Muscle layer of colon (tissue), 2 donors: ENCODE measurements at regions not wholly inside any gene's neighbourhood (a gene's known extent, or its start where the extent isn't known, plus 50 kb on each side); places are given as distances from the start of the nearest gene placed in this dataset.

ENCODE experiments used
- H3K27ac ChIP-seq: one replicate; pipeline ENCODE4 v1.7.0; 2013; ENCODE audit warnings: low read depth, mild to moderate bottlenecking, low read length, moderate library complexity
- H3K27me3 ChIP-seq, 2 donors: one replicate each; pipeline ENCODE4 v1.7.0; 2013; ENCODE audit warnings: low read length in 2 of 2, mild to moderate bottlenecking in 2 of 2; ENCODE audit not compliant: insufficient read depth in 2 of 2, control insufficient read depth in 1 of 2
- H3K36me3 ChIP-seq: one replicate; pipeline ENCODE4 v1.7.0; 2013; ENCODE audit warnings: mild to moderate bottlenecking, low read length; ENCODE audit not compliant: insufficient read depth
- H3K4me1 ChIP-seq: one replicate; pipeline ENCODE4 v1.7.0; 2013; ENCODE audit warnings: mild to moderate bottlenecking, low read length; ENCODE audit not compliant: insufficient read depth
- H3K4me3 ChIP-seq, 2 donors: one replicate each; pipeline ENCODE4 v1.7.0; 2013; ENCODE audit warnings: low read length in 2 of 2, low read depth in 1 of 2, mild to moderate bottlenecking in 1 of 2, moderate library complexity in 1 of 2
- H3K9ac ChIP-seq: one replicate; pipeline ENCODE4 v1.7.0; 2013; ENCODE audit warnings: low read length
- H3K9me3 ChIP-seq: one replicate; pipeline ENCODE4 v1.7.0; 2013; ENCODE audit warnings: mild to moderate bottlenecking, low read length
- donor health status: abdominal sarcoma.
- donor health status: Adenocarcinoma of cecum.

DNA sequence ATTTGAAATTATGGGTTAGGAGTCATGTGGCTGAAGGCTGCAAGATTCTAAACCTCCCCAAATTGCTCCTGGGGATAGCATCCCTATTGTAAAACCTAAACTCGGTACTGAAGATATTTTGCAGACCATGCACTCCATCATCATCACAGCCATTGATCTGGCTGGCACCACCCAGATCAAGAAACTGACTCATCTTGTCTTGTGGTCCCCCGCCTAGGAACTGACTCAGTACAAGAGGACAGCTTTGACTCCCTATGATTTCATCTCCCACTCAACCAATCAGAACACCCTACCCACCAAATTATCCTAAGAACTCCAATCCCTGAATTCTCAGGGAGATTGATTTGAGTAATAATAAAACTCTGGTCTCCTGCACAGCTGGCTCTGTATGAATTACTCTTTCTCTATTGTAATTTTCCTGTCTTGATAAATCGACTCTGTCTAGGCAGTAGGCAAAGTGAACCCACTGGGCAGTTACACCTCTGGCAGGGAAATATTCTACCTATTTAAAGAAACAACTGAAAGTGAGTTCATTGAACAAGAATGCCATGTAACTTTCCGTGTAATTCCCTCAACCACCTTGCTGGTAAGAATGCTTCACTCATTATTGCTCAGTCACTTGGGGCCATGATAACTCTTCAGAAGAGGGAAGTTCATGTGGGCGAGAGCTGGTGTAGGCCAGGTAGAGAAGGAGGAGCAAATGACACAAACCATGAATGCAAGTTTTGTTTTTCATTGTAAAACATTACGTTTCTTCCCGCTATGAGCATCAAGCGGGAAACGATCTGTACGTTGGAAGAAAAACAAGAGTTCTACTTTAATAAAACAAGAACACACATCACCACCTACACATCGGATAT, 602.9 kb upstream of the ARID1B start:
- Histone ChIP-seq H3K4me1 (no peaks in the 10 kb centered on the region), H3K9ac (no peak overlapping the region), H3K9me3 (no peaks in the 10 kb centered on the region), H3K27ac (no peak overlapping the region), H3K27me3 (no peaks in the 10 kb centered on the region), H3K4me3 (no peak overlapping the region), H3K36me3 (no peaks in the 10 kb centered on the region)

- Histone ChIP-seq H3K4me1 (peaks cover 33% of the 10 kb centered on the region), H3K9me3 (no peaks in the 10 kb centered on the region), H3K27ac (no peak overlapping the region), H3K4me3 (no peak overlapping the region), H3K36me3 (no peaks in the 10 kb centered on the region), H3K9ac (no peak overlapping the region), H3K27me3 (no peaks in the 10 kb centered on the region)
Measured at GRCh38 chr6:156169371-156169770, 607.8 kb upstream of the ARID1B start.

DNA sequence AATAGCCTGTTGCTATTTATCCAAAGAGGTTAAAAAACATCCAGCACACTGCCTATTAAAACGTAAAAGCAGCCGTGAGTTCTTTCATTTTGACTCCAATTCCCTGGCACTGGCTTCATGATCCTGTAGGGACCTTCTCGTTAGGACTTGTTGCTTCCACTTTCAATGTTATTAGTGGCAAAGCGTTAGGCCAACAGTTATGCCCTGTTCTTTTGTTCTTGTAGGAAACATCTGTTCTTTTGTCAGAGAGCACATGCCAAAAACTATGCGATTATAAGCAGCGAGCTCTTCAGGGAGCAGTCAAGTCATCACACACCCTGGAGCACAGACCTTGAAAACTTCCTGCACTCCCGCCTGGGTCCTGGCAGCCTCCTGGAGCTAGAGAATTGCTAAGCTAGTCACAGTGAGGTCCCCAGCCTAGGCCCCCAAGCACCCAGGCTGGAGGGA, 609.5 kb upstream of the ARID1B start:
- peaks cover 37% of the 10 kb centered on the region for H3K4me1 ChIP-seq
- H3K36me3 ChIP-seq, result no peaks in the 10 kb centered on the region
- peak overlapping the region; percentile 87 for H3K27ac ChIP-seq
- H3K9me3 ChIP-seq, result no peaks in the 10 kb centered on the region
- peak overlapping the region; percentile 35 for H3K9ac ChIP-seq
- peak overlapping the region; percentile 29 to 59 for H3K4me3 ChIP-seq
- no peaks in the 10 kb centered on the region for H3K27me3 ChIP-seq

DNA sequence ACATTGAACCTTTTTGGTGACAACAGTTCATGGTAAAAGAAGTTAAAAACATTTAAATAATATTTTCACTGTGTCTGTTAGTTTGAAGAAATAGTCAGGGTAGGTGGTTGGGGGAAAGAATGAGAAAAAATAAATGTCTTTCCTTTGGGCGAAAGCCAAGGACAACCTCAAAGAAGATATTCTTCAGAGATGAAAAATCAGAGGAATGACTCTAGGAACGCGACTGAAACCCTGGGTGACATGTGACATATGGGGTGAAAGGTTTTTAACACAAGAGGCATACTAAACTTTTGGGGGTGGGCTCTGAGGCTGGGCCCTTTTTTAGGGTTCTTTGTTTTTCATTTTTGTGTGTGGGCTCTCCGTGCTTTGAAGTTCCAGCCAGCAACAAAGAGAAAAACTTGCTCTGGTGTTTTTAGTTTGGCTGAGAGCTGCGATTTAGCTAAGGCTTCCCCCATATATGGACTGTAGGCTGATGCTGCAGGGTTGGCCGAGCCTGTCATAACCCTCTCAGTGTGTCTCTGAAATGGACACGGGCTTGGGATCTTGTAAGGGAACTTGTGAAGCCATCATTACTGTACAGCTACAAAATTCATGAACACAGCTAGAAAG, 610.1 kb upstream of the ARID1B start:
- H3K27ac ChIP-seq, result peak overlapping the region; percentile 87
- no peaks in the 10 kb centered on the region for H3K9me3 ChIP-seq
- H3K4me3 ChIP-seq, result peak overlapping the region; percentile 29 to 59
- no peaks in the 10 kb centered on the region for H3K27me3 ChIP-seq
- no peaks in the 10 kb centered on the region for H3K36me3 ChIP-seq
- peaks cover 37% of the 10 kb centered on the region for H3K4me1 ChIP-seq
- H3K9ac ChIP-seq, result peak overlapping the region; percentile 35

GRCh38 chr6:156166093-156166492, 611.1 kb upstream of the ARID1B start:
- Histone ChIP-seq H3K27me3 (no peaks in the 10 kb centered on the region), H3K9me3 (no peaks in the 10 kb centered on the region), H3K36me3 (no peaks in the 10 kb centered on the region), H3K4me3 (no peak overlapping the region), H3K4me1 (peaks cover 37% of the 10 kb centered on the region), H3K9ac (no peak overlapping the region), H3K27ac (no peak overlapping the region)

DNA sequence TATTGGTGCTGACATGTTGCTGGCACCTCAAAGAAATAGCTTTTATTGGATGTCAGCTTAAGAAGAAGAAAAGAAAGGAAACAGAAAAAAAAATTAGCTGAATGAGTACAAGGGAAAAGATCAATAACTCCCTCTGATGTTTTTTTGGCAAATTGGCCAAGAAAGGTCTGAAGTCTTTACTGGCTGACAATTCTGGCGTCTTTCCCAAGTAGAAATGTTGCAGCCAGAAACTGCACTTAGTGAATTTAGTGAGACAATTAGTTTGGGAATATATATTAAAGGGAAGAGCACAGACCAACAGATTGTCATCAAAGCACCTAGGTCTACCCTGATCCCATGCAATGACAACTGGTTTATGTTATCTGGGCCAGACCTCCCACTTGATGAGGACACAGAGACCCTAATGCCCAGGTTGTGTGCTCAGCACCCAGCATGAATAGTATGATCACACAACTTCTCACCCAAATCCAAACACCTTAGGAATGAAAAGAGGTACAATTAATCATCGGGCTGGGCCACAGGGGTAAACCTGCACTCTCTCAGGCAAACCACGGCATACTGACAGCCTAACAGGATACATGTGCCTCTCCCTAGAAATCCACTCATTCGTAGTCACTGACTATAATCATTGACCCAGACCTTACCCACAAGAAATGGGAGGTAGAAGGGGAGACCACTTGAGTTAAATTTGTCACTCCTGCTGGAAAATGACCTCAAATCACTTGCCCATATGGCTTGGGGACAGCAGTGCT, 612.3 kb upstream of the ARID1B start:
- Histone ChIP-seq H3K36me3 (no peaks in the 10 kb centered on the region), H3K27ac (no peak overlapping the region)

DNA sequence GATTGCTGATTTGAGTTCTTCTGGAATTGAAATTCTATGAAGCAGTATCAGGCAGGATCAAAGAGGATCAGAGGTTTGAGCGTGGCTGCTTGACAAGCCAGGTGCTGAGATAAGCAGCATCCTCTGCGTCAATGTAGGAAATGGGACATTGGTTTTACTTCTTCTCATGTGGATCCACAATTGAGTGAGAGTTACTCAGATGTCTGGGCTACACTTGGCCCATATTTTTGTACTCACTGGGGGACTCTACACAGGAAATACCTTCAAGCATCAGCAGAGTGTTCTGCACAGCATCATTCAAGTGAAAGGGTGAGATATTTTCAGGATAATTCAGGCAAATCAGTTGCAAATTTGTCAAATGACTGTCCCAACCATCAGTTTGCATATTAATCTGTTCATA, 613.9 kb upstream of the ARID1B start:
- no peaks in the 10 kb centered on the region for H3K27me3 ChIP-seq
- H3K4me3 ChIP-seq, result no peak overlapping the region
- peaks cover 36% of the 10 kb centered on the region for H3K4me1 ChIP-seq
- H3K9ac ChIP-seq, result no peak overlapping the region
- H3K9me3 ChIP-seq, result no peaks in the 10 kb centered on the region
- H3K36me3 ChIP-seq, result no peaks in the 10 kb centered on the region
- H3K27ac ChIP-seq, result no peak overlapping the region

More for the DNA sequence above, 612.3 kb upstream of the ARID1B start:
- Histone ChIP-seq H3K27me3 (no peaks in the 10 kb centered on the region), H3K4me3 (no peak overlapping the region), H3K9ac (no peak overlapping the region), H3K9me3 (no peaks in the 10 kb centered on the region), H3K4me1 (peaks cover 37% of the 10 kb centered on the region)

DNA sequence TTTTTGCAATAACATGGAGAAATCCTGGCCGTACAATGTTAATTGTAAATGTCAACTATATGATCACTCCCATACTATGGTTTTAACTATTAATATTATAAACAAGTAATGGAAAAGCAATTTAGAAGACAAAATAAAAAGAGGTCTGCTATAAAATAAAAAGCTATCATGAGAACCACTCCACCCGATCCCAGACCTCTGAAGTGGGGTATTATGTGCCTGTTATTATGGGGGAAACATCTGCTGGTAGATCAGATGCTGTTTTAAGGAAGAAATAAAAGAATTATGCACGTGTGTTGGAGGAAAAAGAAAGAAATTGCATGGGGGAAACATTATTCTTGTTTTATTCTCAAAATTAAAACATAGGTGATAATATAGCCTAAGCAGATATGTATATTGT, 615.7 kb upstream of the ARID1B start:
- H3K27ac ChIP-seq, result no peak overlapping the region
- H3K27me3 ChIP-seq, result no peaks in the 10 kb centered on the region
- peaks cover 24% of the 10 kb centered on the region for H3K4me1 ChIP-seq
- H3K4me3 ChIP-seq, result no peak overlapping the region
- no peak overlapping the region for H3K9ac ChIP-seq
- no peaks in the 10 kb centered on the region for H3K9me3 ChIP-seq
- no peaks in the 10 kb centered on the region for H3K36me3 ChIP-seq

DNA sequence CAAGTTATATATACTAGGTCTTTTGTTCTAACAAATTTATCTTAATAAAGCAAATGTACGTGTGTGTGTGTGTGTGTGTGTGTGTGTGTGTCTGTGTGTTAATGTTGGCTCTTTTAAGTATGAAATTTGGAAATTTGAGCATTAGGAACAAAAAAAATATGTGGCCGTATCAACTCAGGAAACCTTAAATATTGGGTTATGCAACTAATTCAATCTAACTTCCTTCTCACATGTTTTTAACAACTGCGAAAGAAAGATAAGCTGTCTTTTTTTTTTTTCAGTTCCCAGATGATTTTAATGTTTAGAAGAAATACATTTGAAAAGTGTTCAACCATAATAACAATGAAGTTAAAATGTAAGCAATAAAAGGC, 616.4 kb upstream of the ARID1B start:
- Histone ChIP-seq H3K27me3 (no peaks in the 10 kb centered on the region), H3K4me1 (peaks cover 17% of the 10 kb centered on the region), H3K9me3 (no peaks in the 10 kb centered on the region), H3K4me3 (no peak overlapping the region), H3K27ac (no peak overlapping the region), H3K9ac (no peak overlapping the region), H3K36me3 (no peaks in the 10 kb centered on the region)

DNA sequence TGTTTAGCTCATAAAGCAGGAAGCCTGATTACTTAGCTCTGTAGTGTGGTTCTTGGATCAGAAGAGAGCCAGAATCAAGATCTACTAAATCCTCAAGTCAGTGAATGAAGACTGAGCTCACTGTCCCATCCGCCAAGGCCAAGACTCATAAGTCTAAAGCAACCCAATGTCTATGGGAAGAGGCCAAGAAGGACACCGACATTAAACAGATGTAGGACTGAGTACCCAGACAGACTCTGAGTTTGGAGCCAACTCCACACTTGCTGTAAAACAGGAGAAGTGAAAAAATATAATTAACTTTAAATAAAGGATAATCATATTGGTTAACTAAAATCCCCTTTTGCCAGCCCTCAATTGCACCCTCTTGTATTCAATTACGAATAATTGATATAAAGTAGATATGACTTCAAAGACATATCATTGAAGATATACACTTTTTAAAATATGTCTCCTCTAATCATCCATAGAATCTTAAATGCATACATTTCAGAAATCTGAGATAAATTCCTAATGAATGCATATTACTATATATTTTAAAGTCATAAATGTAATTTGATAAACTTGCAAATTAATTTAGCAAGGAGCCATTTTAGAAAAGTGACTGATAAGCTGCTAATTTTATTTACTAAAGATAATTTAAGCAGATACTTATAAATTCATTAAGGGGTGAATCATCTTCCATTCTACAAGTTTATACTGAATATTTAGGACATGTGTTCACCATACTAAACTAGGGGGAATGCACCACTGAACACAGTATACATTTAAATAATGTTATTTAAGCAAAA, 617.0 kb upstream of the ARID1B start:
- Histone ChIP-seq H3K36me3 (no peaks in the 10 kb centered on the region), H3K27ac (no peak overlapping the region), H3K27me3 (no peaks in the 10 kb centered on the region), H3K4me3 (no peak overlapping the region), H3K9ac (no peak overlapping the region), H3K4me1 (peaks cover 13% of the 10 kb centered on the region), H3K9me3 (no peaks in the 10 kb centered on the region)

GRCh38 chr6:156154896-156155295, 622.3 kb upstream of the ARID1B start:
- H3K27me3 ChIP-seq, result no peaks in the 10 kb centered on the region
- no peaks in the 10 kb centered on the region for H3K9me3 ChIP-seq
- H3K4me1 ChIP-seq, result no peaks in the 10 kb centered on the region
- no peak overlapping the region for H3K9ac ChIP-seq
- no peak overlapping the region for H3K4me3 ChIP-seq
- H3K36me3 ChIP-seq, result no peaks in the 10 kb centered on the region
- H3K27ac ChIP-seq, result no peak overlapping the region
